ENCODE measurements at regions not wholly inside any gene's neighbourhood (a gene's known extent, or its start where the extent isn't known, plus 50 kb on each side); places are given as distances from the start of the nearest gene placed in this dataset.

GRCh38 chr2:15806801-15807417 lies 133.4 kb upstream of the MYCN start:
- intact Hi-C loops (cut with DNase I; ENCODE audit: low total_unique reads), result no loop called here
- H3K4me3 ChIP-seq, result no peak overlapping the region
- no peak overlapping the region for H3K27ac ChIP-seq
- TF ChIP-seq POLR2AphosphoS5 (IDR thresholded peaks at IDR 0.05), result no peak
- no peak for TF ChIP-seq POLR2A (IDR thresholded peaks at IDR 0.05)
- no peak for TF ChIP-seq CTCF (IDR thresholded peaks at IDR 0.05)
- H3K27me3 ChIP-seq, result peaks cover 0 to 4% of the 10 kb centered on the region in 2 donors
- no peaks in the 10 kb centered on the region for H3K9me3 ChIP-seq
- no peak for DNase-seq (ENCODE audit: low spot score in 2 of 2)
- no peaks in the 10 kb centered on the region for H3K36me3 ChIP-seq
- H3K4me1 ChIP-seq, result no peaks in the 10 kb centered on the region

GRCh38 chr2:15807418-15808203 lies 132.7 kb upstream of the MYCN start:
- no peak overlapping the region for H3K27ac ChIP-seq
- intact Hi-C loops (cut with DNase I; ENCODE audit: low total_unique reads), result no loop called here
- H3K9me3 ChIP-seq, result no peaks in the 10 kb centered on the region
- no peak for DNase-seq (ENCODE audit: low spot score in 2 of 2)
- peaks cover 0 to 4% of the 10 kb centered on the region in 2 donors for H3K27me3 ChIP-seq
- H3K4me1 ChIP-seq, result no peaks in the 10 kb centered on the region
- no peak overlapping the region for H3K4me3 ChIP-seq
- H3K36me3 ChIP-seq, result no peaks in the 10 kb centered on the region
- TF ChIP-seq CTCF (IDR thresholded peaks at IDR 0.05), result no peak
- no peak for TF ChIP-seq POLR2AphosphoS5 (IDR thresholded peaks at IDR 0.05)
- TF ChIP-seq POLR2A (IDR thresholded peaks at IDR 0.05), result no peak

- Histone ChIP-seq H3K9me3 (no peaks in the 10 kb centered on the region), H3K4me1 (no peaks in the 10 kb centered on the region), H3K27me3 (peaks cover 0 to 4% of the 10 kb centered on the region in 2 donors), H3K27ac (no peak overlapping the region), H3K4me3 (no peak overlapping the region), H3K36me3 (no peaks in the 10 kb centered on the region)
- no peak for TF ChIP-seq POLR2A (IDR thresholded peaks at IDR 0.05)
- TF ChIP-seq CTCF (IDR thresholded peaks at IDR 0.05), result no peak
- no peak for TF ChIP-seq POLR2AphosphoS5 (IDR thresholded peaks at IDR 0.05)
- intact Hi-C loops (cut with DNase I; ENCODE audit: low total_unique reads), result no loop called here
- no peak for DNase-seq (ENCODE audit: low spot score in 2 of 2)
Measured at GRCh38 chr2:15808204-15808910, 132.0 kb upstream of the MYCN start.

DNA sequence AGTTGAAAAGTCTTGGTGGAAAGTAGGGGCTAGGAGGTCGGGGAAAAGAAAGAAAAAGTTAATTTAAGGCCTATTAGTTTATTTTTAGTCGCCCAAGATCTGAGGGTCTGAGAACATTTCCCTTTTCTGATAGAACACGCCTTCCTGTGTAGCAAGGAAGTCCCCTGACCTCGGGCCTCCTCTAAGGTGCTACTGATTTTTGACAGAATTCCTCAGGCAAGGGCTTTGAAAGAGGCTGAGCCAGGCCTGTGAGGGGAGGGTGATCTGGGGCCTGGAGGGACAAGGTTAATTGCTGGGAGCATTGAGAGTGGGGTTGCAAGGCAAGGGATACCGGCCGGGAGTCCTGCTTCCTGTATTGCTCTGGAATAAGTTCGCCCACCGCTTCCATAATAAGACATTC lies 131.4 kb upstream of the MYCN start:
- intact Hi-C loops (cut with DNase I; ENCODE audit: low total_unique reads), result no loop called here
- TF ChIP-seq POLR2A (IDR thresholded peaks at IDR 0.05), result no peak
- no peak for TF ChIP-seq CTCF (IDR thresholded peaks at IDR 0.05)
- no peak for TF ChIP-seq POLR2AphosphoS5 (IDR thresholded peaks at IDR 0.05)
- Histone ChIP-seq H3K27ac (no peak overlapping the region), H3K4me3 (no peak overlapping the region), H3K27me3 (peaks cover 0 to 4% of the 10 kb centered on the region in 2 donors), H3K36me3 (no peaks in the 10 kb centered on the region), H3K4me1 (no peaks in the 10 kb centered on the region), H3K9me3 (no peaks in the 10 kb centered on the region)
- no peak for DNase-seq (ENCODE audit: low spot score in 2 of 2)

- Histone ChIP-seq H3K36me3 (no peaks in the 10 kb centered on the region), H3K27ac (no peak overlapping the region), H3K4me1 (no peaks in the 10 kb centered on the region), H3K9me3 (no peaks in the 10 kb centered on the region), H3K4me3 (no peak overlapping the region), H3K27me3 (peaks cover 0 to 4% of the 10 kb centered on the region in 2 donors)
- intact Hi-C loops (cut with DNase I; ENCODE audit: low total_unique reads), result no loop called here
- no peak for TF ChIP-seq CTCF (IDR thresholded peaks at IDR 0.05)
- TF ChIP-seq POLR2A (IDR thresholded peaks at IDR 0.05), result no peak
- no peak for TF ChIP-seq POLR2AphosphoS5 (IDR thresholded peaks at IDR 0.05)
- DNase-seq (ENCODE audit: low spot score in 2 of 2), result no peak
Measured at GRCh38 chr2:15809404-15809803, 130.9 kb upstream of the MYCN start.
